ENCODE measurements at regions not wholly inside any gene's neighbourhood (a gene's known extent, or its start where the extent isn't known, plus 50 kb on each side); places are given as distances from the start of the nearest gene placed in this dataset.

DNA sequence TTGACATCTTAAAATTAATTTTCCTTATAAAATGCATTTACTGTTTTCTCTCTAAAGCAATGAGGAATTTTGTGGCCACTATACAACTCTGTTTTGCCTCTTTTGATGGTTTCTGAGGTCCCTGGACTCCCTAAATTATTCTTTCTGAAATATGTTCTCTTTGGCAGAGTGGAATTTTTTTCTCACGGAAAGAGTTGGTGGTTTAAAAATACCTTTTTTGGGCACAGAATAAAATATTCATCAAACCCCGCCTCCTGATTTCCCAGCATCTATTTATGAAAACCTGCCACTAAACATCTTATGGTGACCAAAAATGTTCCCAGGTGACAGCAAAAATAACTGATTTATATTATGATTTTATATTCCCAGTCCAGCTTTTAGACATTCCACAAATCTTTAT, 165.3 kb upstream of the SYT6 start:
- H3K36me3 ChIP-seq (ENCODE audit: control insufficient read depth in 1 of 2, insufficient read depth in 2 of 2, low read length in 2 of 2) = no peaks in the 10 kb centered on the region
- H3K9me3 ChIP-seq (ENCODE audit: control insufficient read depth in 1 of 2, low read length in 2 of 2) = no peaks in the 10 kb centered on the region
- no peak overlapping the region for H3K27ac ChIP-seq (ENCODE audit: low read depth, low read length)
- no peaks in the 10 kb centered on the region for H3K27me3 ChIP-seq (ENCODE audit: control insufficient read depth in 1 of 2, insufficient read depth in 2 of 2, low read length in 2 of 2)
- H3K4me1 ChIP-seq (ENCODE audit: control insufficient read depth in 1 of 2, insufficient read depth in 2 of 2, low read length in 2 of 2) = no peaks in the 10 kb centered on the region
- no peak overlapping the region for H3K9ac ChIP-seq (ENCODE audit: low read depth in 1 of 2, low read length in 2 of 2)
- no peak overlapping the region for H3K4me3 ChIP-seq (ENCODE audit: low read depth in 1 of 2, low read length in 2 of 2)

DNA sequence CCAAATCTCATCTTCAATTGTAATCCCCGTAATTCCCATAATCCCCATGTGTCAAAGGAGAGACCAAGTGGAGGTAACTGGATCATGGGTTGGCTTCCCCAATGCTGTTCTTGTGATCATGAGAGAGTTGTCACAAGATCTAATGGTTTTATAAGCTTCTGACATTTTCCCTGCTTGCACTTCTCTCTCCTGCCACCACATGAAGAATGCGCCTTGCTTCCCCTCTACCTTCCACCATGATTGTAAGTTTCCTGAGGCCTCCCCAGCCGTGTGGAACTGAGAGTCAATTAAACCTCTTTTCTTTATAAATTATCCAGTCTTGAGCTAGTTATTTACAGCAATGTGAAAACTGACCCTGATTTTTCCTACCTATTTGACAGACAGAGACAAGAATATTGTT, 162.5 kb upstream of the SYT6 start:
- no peak overlapping the region for H3K27ac ChIP-seq (ENCODE audit: low read depth, low read length)
- H3K4me3 ChIP-seq (ENCODE audit: low read depth in 1 of 2, low read length in 2 of 2) = no peak overlapping the region

DNA sequence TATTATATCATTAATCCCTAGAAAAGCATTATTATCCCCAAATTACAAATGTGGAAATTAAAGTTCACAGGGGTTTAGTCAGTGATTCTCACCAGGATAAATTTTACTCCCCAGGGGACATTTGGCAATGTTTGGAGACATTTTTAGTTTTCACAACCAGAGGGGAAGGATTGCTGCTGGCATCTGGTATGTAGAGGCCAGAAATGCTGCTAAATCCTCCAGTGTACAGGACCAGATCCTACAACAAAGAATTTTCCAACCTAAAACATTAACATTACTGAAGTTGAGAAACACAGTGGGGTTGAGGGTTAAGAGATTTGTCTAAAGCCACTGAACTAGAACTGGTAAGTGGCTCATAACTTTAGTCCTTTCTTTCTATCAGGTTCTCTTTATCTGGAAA, 162.0 kb upstream of the SYT6 start:
- Histone ChIP-seq H3K4me3 (ENCODE audit: low read depth in 1 of 2, low read length in 2 of 2) (no peak overlapping the region), H3K4me1 (ENCODE audit: control insufficient read depth in 1 of 2, insufficient read depth in 2 of 2, low read length in 2 of 2) (no peaks in the 10 kb centered on the region), H3K9ac (ENCODE audit: low read depth in 1 of 2, low read length in 2 of 2) (no peak overlapping the region), H3K36me3 (ENCODE audit: control insufficient read depth in 1 of 2, insufficient read depth in 2 of 2, low read length in 2 of 2) (no peaks in the 10 kb centered on the region), H3K27me3 (ENCODE audit: control insufficient read depth in 1 of 2, insufficient read depth in 2 of 2, low read length in 2 of 2) (no peaks in the 10 kb centered on the region), H3K9me3 (ENCODE audit: control insufficient read depth in 1 of 2, low read length in 2 of 2) (no peaks in the 10 kb centered on the region), H3K27ac (ENCODE audit: low read depth, low read length) (no peak overlapping the region)

More for the DNA sequence above, 162.5 kb upstream of the SYT6 start:
- H3K27me3 ChIP-seq (ENCODE audit: control insufficient read depth in 1 of 2, insufficient read depth in 2 of 2, low read length in 2 of 2) = no peaks in the 10 kb centered on the region
- no peaks in the 10 kb centered on the region for H3K36me3 ChIP-seq (ENCODE audit: control insufficient read depth in 1 of 2, insufficient read depth in 2 of 2, low read length in 2 of 2)
- H3K9ac ChIP-seq (ENCODE audit: low read depth in 1 of 2, low read length in 2 of 2) = no peak overlapping the region
- H3K4me1 ChIP-seq (ENCODE audit: control insufficient read depth in 1 of 2, insufficient read depth in 2 of 2, low read length in 2 of 2) = no peaks in the 10 kb centered on the region
- no peaks in the 10 kb centered on the region for H3K9me3 ChIP-seq (ENCODE audit: control insufficient read depth in 1 of 2, low read length in 2 of 2)

DNA sequence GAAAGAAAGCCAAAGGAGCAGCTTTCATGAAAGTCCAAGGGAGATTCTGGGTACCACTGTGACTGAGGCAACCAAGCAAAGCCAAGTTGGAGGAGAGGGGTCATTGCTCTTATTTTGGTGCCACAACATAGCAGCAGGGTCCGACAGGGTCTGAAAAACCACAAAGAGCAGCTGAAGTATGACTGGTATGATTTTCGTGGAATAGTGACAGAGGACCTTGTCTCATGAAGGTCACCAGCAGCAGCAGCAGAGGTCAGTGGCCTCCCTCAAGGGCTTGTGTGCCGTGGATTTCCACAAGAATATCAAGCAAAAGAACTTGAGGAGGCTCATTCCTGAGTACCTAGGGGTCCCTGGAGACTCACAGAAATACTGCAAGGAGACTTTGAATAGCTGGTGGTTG, 160.9 kb upstream of the SYT6 start:
- H3K27ac ChIP-seq (ENCODE audit: low read depth, low read length) = no peak overlapping the region
- no peaks in the 10 kb centered on the region for H3K9me3 ChIP-seq (ENCODE audit: control insufficient read depth in 1 of 2, low read length in 2 of 2)
- H3K36me3 ChIP-seq (ENCODE audit: control insufficient read depth in 1 of 2, insufficient read depth in 2 of 2, low read length in 2 of 2) = no peaks in the 10 kb centered on the region
- H3K9ac ChIP-seq (ENCODE audit: low read depth in 1 of 2, low read length in 2 of 2) = no peak overlapping the region
- no peaks in the 10 kb centered on the region for H3K4me1 ChIP-seq (ENCODE audit: control insufficient read depth in 1 of 2, insufficient read depth in 2 of 2, low read length in 2 of 2)
- no peak overlapping the region for H3K4me3 ChIP-seq (ENCODE audit: low read depth in 1 of 2, low read length in 2 of 2)
- H3K27me3 ChIP-seq (ENCODE audit: control insufficient read depth in 1 of 2, insufficient read depth in 2 of 2, low read length in 2 of 2) = no peaks in the 10 kb centered on the region

DNA sequence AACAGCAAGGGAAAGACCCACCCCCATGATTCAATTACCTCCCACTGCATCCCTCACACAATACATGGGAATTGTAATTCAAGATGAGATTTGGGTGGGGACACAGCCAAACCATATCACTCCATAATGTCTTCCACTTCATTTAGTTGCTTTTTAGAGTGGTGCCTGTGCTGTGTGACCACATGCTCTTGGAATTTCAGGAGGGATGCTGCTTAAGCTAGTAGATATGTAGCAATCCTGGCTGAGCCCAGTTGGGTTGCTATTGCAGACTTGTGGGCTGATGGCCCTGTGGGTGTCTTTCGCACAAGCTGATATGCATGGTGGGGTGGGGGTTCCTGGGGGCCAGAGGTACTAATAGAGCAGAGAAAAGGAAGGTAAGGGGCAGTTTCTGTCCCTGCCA, 160.4 kb upstream of the SYT6 start:
- no peak overlapping the region for H3K9ac ChIP-seq (ENCODE audit: low read depth in 1 of 2, low read length in 2 of 2)
- H3K27me3 ChIP-seq (ENCODE audit: control insufficient read depth in 1 of 2, insufficient read depth in 2 of 2, low read length in 2 of 2) = no peaks in the 10 kb centered on the region
- no peaks in the 10 kb centered on the region for H3K4me1 ChIP-seq (ENCODE audit: control insufficient read depth in 1 of 2, insufficient read depth in 2 of 2, low read length in 2 of 2)
- H3K27ac ChIP-seq (ENCODE audit: low read depth, low read length) = no peak overlapping the region
- no peaks in the 10 kb centered on the region for H3K36me3 ChIP-seq (ENCODE audit: control insufficient read depth in 1 of 2, insufficient read depth in 2 of 2, low read length in 2 of 2)
- H3K4me3 ChIP-seq (ENCODE audit: low read depth in 1 of 2, low read length in 2 of 2) = no peak overlapping the region
- no peaks in the 10 kb centered on the region for H3K9me3 ChIP-seq (ENCODE audit: control insufficient read depth in 1 of 2, low read length in 2 of 2)

DNA sequence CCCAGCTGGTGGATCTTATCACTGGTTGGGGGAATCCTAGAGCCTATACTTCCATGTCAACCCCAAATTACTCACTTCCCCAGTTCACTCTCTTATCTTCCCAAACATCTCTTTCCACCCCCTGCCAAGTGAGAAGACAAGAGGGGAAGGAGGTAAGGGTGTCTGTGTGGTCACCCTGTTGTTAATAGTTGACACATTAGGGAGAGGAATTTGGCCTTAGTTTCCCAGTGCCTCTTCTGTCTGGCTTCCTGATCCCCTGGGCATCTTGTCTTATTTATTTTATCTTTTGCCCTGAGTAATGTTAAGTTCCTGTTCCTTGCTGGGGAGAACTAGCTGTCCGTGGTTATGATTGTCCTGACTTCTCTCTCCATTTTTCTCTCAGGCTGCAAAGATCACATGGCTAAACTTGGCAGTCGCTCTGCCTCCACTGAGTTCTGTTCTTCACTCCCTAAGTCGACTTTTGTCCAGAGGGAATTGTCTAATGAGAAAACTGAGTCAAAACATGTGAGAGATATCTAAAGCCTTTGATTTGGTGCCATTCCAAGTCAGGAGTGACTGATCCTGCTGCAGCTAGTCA, 157.1 kb upstream of the SYT6 start:
- Histone ChIP-seq H3K27me3 (ENCODE audit: control insufficient read depth in 1 of 2, insufficient read depth in 2 of 2, low read length in 2 of 2) (no peaks in the 10 kb centered on the region), H3K4me3 (ENCODE audit: low read depth in 1 of 2, low read length in 2 of 2) (no peak overlapping the region), H3K27ac (ENCODE audit: low read depth, low read length) (no peak overlapping the region)

DNA sequence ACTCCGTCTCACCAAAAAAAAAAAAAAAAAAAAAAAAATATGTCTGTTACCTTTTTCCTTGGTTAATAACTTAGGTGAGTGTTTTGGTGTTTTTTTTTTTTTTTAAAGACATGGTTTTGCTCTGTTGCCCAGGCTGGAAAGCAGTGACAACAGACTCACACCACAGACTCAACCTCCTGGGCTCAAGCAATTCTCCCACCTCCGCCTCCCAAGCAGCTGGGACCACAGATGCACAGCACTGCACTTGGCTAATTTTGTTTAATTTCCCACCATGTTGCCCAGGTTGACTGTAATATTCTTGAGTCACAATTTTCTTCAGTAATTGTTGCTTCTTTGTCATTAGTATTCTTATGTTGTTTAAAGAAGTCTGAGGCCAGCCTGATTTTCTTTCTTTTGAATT, 149.2 kb upstream of the SYT6 start:
- Histone ChIP-seq H3K27ac (ENCODE audit: low read depth, low read length) (no peak overlapping the region), H3K4me3 (ENCODE audit: low read depth in 1 of 2, low read length in 2 of 2) (no peak overlapping the region), H3K9ac (ENCODE audit: low read depth in 1 of 2, low read length in 2 of 2) (no peak overlapping the region), H3K36me3 (ENCODE audit: control insufficient read depth in 1 of 2, insufficient read depth in 2 of 2, low read length in 2 of 2) (no peaks in the 10 kb centered on the region), H3K27me3 (ENCODE audit: control insufficient read depth in 1 of 2, insufficient read depth in 2 of 2, low read length in 2 of 2) (no peaks in the 10 kb centered on the region), H3K9me3 (ENCODE audit: control insufficient read depth in 1 of 2, low read length in 2 of 2) (no peaks in the 10 kb centered on the region), H3K4me1 (ENCODE audit: control insufficient read depth in 1 of 2, insufficient read depth in 2 of 2, low read length in 2 of 2) (no peaks in the 10 kb centered on the region)

More for the DNA sequence above, 157.1 kb upstream of the SYT6 start:
- H3K4me1 ChIP-seq (ENCODE audit: control insufficient read depth in 1 of 2, insufficient read depth in 2 of 2, low read length in 2 of 2) = no peaks in the 10 kb centered on the region
- no peaks in the 10 kb centered on the region for H3K9me3 ChIP-seq (ENCODE audit: control insufficient read depth in 1 of 2, low read length in 2 of 2)
- H3K9ac ChIP-seq (ENCODE audit: low read depth in 1 of 2, low read length in 2 of 2) = no peak overlapping the region
- H3K36me3 ChIP-seq (ENCODE audit: control insufficient read depth in 1 of 2, insufficient read depth in 2 of 2, low read length in 2 of 2) = no peaks in the 10 kb centered on the region

DNA sequence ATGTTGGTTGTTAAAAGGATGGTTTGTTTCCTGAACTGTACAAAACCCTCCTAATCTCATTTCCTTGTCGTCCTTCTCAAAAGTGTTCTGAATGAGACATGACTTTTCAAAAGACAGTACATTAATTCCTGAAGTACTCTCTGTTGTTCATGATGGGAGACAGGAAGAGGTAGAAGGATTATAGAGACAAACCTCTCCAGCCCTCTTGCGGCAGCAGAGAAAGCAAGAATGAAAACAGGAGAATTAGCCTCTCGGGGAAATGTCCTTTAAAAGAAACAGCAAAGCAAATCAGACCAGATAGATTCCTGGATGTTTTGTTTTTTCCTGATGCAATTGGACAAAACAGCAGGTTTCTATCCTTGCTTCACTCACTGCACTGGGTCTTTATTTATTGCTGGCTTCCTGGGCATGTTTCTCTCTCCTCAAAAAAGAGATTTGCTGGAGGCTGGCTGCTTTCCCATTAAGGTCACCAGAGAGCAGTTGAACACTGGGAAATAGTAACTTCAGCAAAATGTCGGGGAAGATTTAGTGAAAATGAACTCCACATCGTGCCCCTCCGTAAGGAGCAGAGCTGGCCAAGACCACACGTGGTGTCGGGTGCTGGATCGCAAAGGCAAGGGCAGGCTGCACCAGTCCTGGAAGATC, 145.8 kb upstream of the SYT6 start:
- no peak overlapping the region for H3K4me3 ChIP-seq (ENCODE audit: low read depth in 1 of 2, low read length in 2 of 2)
- no peaks in the 10 kb centered on the region for H3K9me3 ChIP-seq (ENCODE audit: control insufficient read depth in 1 of 2, low read length in 2 of 2)
- no peaks in the 10 kb centered on the region for H3K36me3 ChIP-seq (ENCODE audit: control insufficient read depth in 1 of 2, insufficient read depth in 2 of 2, low read length in 2 of 2)
- H3K9ac ChIP-seq (ENCODE audit: low read depth in 1 of 2, low read length in 2 of 2) = no peak overlapping the region
- H3K27me3 ChIP-seq (ENCODE audit: control insufficient read depth in 1 of 2, insufficient read depth in 2 of 2, low read length in 2 of 2) = peaks cover 0 to 1% of the 10 kb centered on the region in 2 donors
- no peaks in the 10 kb centered on the region for H3K4me1 ChIP-seq (ENCODE audit: control insufficient read depth in 1 of 2, insufficient read depth in 2 of 2, low read length in 2 of 2)
- H3K27ac ChIP-seq (ENCODE audit: low read depth, low read length) = no peak overlapping the region

DNA sequence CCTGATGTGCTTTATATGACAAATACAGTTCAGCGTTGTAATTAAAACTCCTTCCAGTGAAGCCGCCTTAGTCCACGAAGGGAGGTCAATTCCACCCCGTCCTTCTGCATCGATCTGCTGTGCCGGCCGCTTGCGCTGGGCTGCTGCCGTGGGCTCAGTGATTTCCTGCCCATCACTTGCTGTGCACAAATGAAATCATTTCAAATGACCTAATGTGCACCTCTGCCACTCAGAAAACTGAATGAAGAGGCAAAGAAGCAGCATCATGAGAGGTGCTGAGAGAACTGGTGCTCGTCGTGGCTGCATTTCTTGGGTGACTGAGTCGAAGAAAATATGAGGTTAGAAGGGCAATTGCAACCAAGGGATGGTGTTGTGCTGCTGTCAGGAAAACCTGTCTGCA, 144.3 kb upstream of the SYT6 start:
- Histone ChIP-seq H3K4me1 (ENCODE audit: control insufficient read depth in 1 of 2, insufficient read depth in 2 of 2, low read length in 2 of 2) (no peaks in the 10 kb centered on the region), H3K27me3 (ENCODE audit: control insufficient read depth in 1 of 2, insufficient read depth in 2 of 2, low read length in 2 of 2) (peaks cover 0 to 3% of the 10 kb centered on the region in 2 donors), H3K9ac (ENCODE audit: low read depth in 1 of 2, low read length in 2 of 2) (no peak overlapping the region), H3K4me3 (ENCODE audit: low read depth in 1 of 2, low read length in 2 of 2) (no peak overlapping the region), H3K9me3 (ENCODE audit: control insufficient read depth in 1 of 2, low read length in 2 of 2) (no peaks in the 10 kb centered on the region), H3K27ac (ENCODE audit: low read depth, low read length) (no peak overlapping the region), H3K36me3 (ENCODE audit: control insufficient read depth in 1 of 2, insufficient read depth in 2 of 2, low read length in 2 of 2) (no peaks in the 10 kb centered on the region)

DNA sequence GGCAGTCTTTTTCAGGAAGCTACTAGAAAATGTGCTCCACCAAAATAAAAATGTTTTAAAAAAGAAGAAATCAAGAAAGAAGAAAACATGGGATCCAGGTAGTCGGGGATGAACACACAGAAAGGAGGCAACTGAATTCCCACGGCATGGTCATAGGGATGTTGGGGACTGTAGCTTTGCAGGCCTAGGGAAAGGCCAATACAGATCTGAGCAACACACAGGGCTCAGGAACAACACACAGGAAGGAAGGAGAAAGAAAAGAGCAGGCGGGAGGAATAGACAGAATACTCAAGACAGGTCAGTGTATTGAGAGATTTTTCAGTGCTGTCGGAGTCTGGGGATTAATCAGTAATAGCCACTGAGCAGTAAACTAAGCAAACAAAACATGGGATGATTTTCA, 142.7 kb upstream of the SYT6 start:
- no peak overlapping the region for H3K27ac ChIP-seq (ENCODE audit: low read depth, low read length)
- H3K9me3 ChIP-seq (ENCODE audit: control insufficient read depth in 1 of 2, low read length in 2 of 2) = no peaks in the 10 kb centered on the region
- no peak overlapping the region for H3K4me3 ChIP-seq (ENCODE audit: low read depth in 1 of 2, low read length in 2 of 2)
- H3K9ac ChIP-seq (ENCODE audit: low read depth in 1 of 2, low read length in 2 of 2) = no peak overlapping the region
- H3K27me3 ChIP-seq (ENCODE audit: control insufficient read depth in 1 of 2, insufficient read depth in 2 of 2, low read length in 2 of 2) = peaks cover 0 to 3% of the 10 kb centered on the region in 2 donors
- H3K36me3 ChIP-seq (ENCODE audit: control insufficient read depth in 1 of 2, insufficient read depth in 2 of 2, low read length in 2 of 2) = no peaks in the 10 kb centered on the region
- H3K4me1 ChIP-seq (ENCODE audit: control insufficient read depth in 1 of 2, insufficient read depth in 2 of 2, low read length in 2 of 2) = no peaks in the 10 kb centered on the region
